Mucosa of gallbladder (tissue), 1 donor: ENCODE measurements at regions not wholly inside any gene's neighbourhood (a gene's known extent, or its start where the extent isn't known, plus 50 kb on each side); places are given as distances from the start of the nearest gene placed in this dataset.
"Not testable (repeated sequence)": the region's sequence is repeated elsewhere in the genome, so short reads cannot be mapped to it uniquely, and the experiment has no call there.

Experiments
- DNase-seq: peaks from one replicate; pipeline ENCODE4 v3.0.0-alpha.2; 2020; ENCODE audit warnings: low spot score
- donor health status: DM: no; HTN: no; CAD: no.

- DNase-seq: no peak
Observed at GRCh38 chr20:39705032-39705431, 742.9 kb downstream of the DHX35 start.

- not testable (repeated sequence) for DNase-seq
Observed at GRCh38 chr20:39703357-39703756, 741.2 kb downstream of the DHX35 start.

GRCh38 chr20:39702701-39703349 is 740.7 kb downstream of the DHX35 start:
- no peak for DNase-seq

GRCh38 chr20:39700528-39700927 is 738.4 kb downstream of the DHX35 start:
- no peak for DNase-seq

- no peak for DNase-seq
Observed at GRCh38 chr20:39699166-39699725, 737.1 kb downstream of the DHX35 start.

GRCh38 chr20:39698752-39699151 is 736.6 kb downstream of the DHX35 start:
- DNase-seq: no peak

GRCh38 chr20:39691151-39691862 is 729.2 kb downstream of the DHX35 start:
- DNase-seq: no peak

- DNase-seq: no peak
Observed at GRCh38 chr20:39676857-39677391, 714.8 kb downstream of the DHX35 start.

- DNase-seq: no peak
Observed at GRCh38 chr20:39676241-39676640, 714.1 kb downstream of the DHX35 start.

GRCh38 chr20:39674842-39675241 is 712.7 kb downstream of the DHX35 start:
- DNase-seq: no peak

- DNase-seq: no peak
Observed at GRCh38 chr20:39670988-39671387, 708.8 kb downstream of the DHX35 start.

GRCh38 chr20:39669659-39670058 is 707.5 kb downstream of the DHX35 start:
- DNase-seq: no peak

- DNase-seq: no peak
Observed at GRCh38 chr20:39668038-39668437, 705.9 kb downstream of the DHX35 start.

GRCh38 chr20:39661833-39662232 is 699.7 kb downstream of the DHX35 start:
- no peak for DNase-seq

GRCh38 chr20:39660965-39661364 is 698.8 kb downstream of the DHX35 start:
- no peak for DNase-seq

- DNase-seq: no peak
Observed at GRCh38 chr20:39660226-39660625, 698.1 kb downstream of the DHX35 start.

GRCh38 chr20:39658662-39659409 is 696.7 kb downstream of the DHX35 start:
- DNase-seq: no peak

GRCh38 chr20:39654171-39654570 is 692.0 kb downstream of the DHX35 start:
- DNase-seq: no peak

- no peak for DNase-seq
Observed at GRCh38 chr20:39651645-39652325, 689.6 kb downstream of the DHX35 start.

GRCh38 chr20:39646874-39647413 is 684.8 kb downstream of the DHX35 start:
- DNase-seq: no peak

- DNase-seq: no peak
Observed at GRCh38 chr20:39645131-39645530, 683.0 kb downstream of the DHX35 start.
